Subcutaneous abdominal adipose tissue (tissue), 5 donors: ENCODE measurements at regions not wholly inside any gene's neighbourhood (a gene's known extent, or its start where the extent isn't known, plus 50 kb on each side); places are given as distances from the start of the nearest gene placed in this dataset.

Experiments
- H3K27ac ChIP-seq: one replicate; pipeline ENCODE4 v1.7.0; 2013; ENCODE audit warnings: low read depth, mild to moderate bottlenecking, inconsistent platforms, low read length, moderate library complexity
- H3K27me3 ChIP-seq, 5 donors: one replicate each; pipeline ENCODE4 v1.7.0; 2013; ENCODE audit warnings: low read length in 5 of 5, inconsistent platforms in 1 of 5; ENCODE audit not compliant: control insufficient read depth in 5 of 5, insufficient read depth in 4 of 5
- H3K36me3 ChIP-seq, 5 donors: one replicate each; pipeline ENCODE4 v1.7.0; 2013; ENCODE audit warnings: low read length in 5 of 5; ENCODE audit not compliant: control insufficient read depth in 5 of 5, insufficient read depth in 5 of 5
- H3K4me1 ChIP-seq, 5 donors: one replicate each; pipeline ENCODE4 v1.7.0; 2013; ENCODE audit warnings: low read length in 5 of 5, mild to moderate bottlenecking in 3 of 5, moderate library complexity in 1 of 5; ENCODE audit not compliant: control insufficient read depth in 5 of 5, insufficient read depth in 5 of 5
- H3K4me3 ChIP-seq, 5 donors: one replicate each; pipeline ENCODE4 v1.7.0; 2013; ENCODE audit warnings: low read length in 5 of 5, low read depth in 1 of 5
- H3K9ac ChIP-seq, 5 donors: one replicate each; pipeline ENCODE4 v1.7.0; 2013; ENCODE audit warnings: low read length in 5 of 5, mild to moderate bottlenecking in 4 of 5, moderate library complexity in 3 of 5
- H3K9me3 ChIP-seq, 5 donors: one replicate each; pipeline ENCODE4 v1.7.0; 2013; ENCODE audit warnings: low read length in 5 of 5; ENCODE audit not compliant: control insufficient read depth in 5 of 5
- donor health status: healthy.
- donor health status: healthy.
- donor health status: healthy.
- donor health status: healthy.
- donor health status: healthy.

- no peak overlapping the region for H3K4me3 ChIP-seq
- no peaks in the 10 kb centered on the region for H3K4me1 ChIP-seq
- no peak overlapping the region for H3K27ac ChIP-seq
- H3K27me3 ChIP-seq: no peaks in the 10 kb centered on the region
- no peaks in the 10 kb centered on the region for H3K9me3 ChIP-seq
- no peak overlapping the region for H3K9ac ChIP-seq
- no peaks in the 10 kb centered on the region for H3K36me3 ChIP-seq
Observed at GRCh38 chr16:52650318-52650717, 103.4 kb upstream of the TOX3 start.

- Histone ChIP-seq H3K36me3 (no peaks in the 10 kb centered on the region), H3K4me3 (no peak overlapping the region), H3K9ac (no peak overlapping the region), H3K27me3 (no peaks in the 10 kb centered on the region), H3K27ac (no peak overlapping the region), H3K9me3 (no peaks in the 10 kb centered on the region), H3K4me1 (no peaks in the 10 kb centered on the region)
Observed at GRCh38 chr16:52649870-52650269, 102.9 kb upstream of the TOX3 start.

- Histone ChIP-seq H3K27me3 (no peaks in the 10 kb centered on the region), H3K9me3 (no peaks in the 10 kb centered on the region), H3K4me3 (no peak overlapping the region), H3K27ac (no peak overlapping the region), H3K4me1 (no peaks in the 10 kb centered on the region), H3K9ac (no peak overlapping the region), H3K36me3 (no peaks in the 10 kb centered on the region)
Observed at GRCh38 chr16:52647588-52647987, 100.6 kb upstream of the TOX3 start.

GRCh38 chr16:52643006-52643405, 96.1 kb upstream of the TOX3 start:
- H3K4me1 ChIP-seq: no peaks in the 10 kb centered on the region
- H3K9me3 ChIP-seq: no peaks in the 10 kb centered on the region
- H3K27ac ChIP-seq: no peak overlapping the region
- no peaks in the 10 kb centered on the region for H3K36me3 ChIP-seq
- no peaks in the 10 kb centered on the region for H3K27me3 ChIP-seq
- no peak overlapping the region for H3K9ac ChIP-seq
- H3K4me3 ChIP-seq: no peak overlapping the region

GRCh38 chr16:52634528-52634927, 87.6 kb upstream of the TOX3 start:
- H3K9me3 ChIP-seq: peaks cover 3 to 13% (median 8%) of the 10 kb centered on the region in 5 donors
- H3K9ac ChIP-seq: no peak overlapping the region
- no peaks in the 10 kb centered on the region for H3K4me1 ChIP-seq
- H3K27ac ChIP-seq: no peak overlapping the region
- H3K27me3 ChIP-seq: no peaks in the 10 kb centered on the region
- H3K36me3 ChIP-seq: no peaks in the 10 kb centered on the region
- H3K4me3 ChIP-seq: no peak overlapping the region

GRCh38 chr16:52634104-52634503, 87.2 kb upstream of the TOX3 start:
- no peak overlapping the region for H3K4me3 ChIP-seq
- no peak overlapping the region for H3K27ac ChIP-seq
- H3K27me3 ChIP-seq: no peaks in the 10 kb centered on the region
- H3K36me3 ChIP-seq: no peaks in the 10 kb centered on the region
- H3K9ac ChIP-seq: no peak overlapping the region
- H3K9me3 ChIP-seq: peaks cover 3 to 13% (median 8%) of the 10 kb centered on the region in 5 donors
- H3K4me1 ChIP-seq: no peaks in the 10 kb centered on the region

GRCh38 chr16:52633230-52633629, 86.3 kb upstream of the TOX3 start:
- Histone ChIP-seq H3K4me3 (no peak overlapping the region), H3K9me3 (peaks cover 3 to 13% (median 8%) of the 10 kb centered on the region in 5 donors), H3K27ac (no peak overlapping the region), H3K4me1 (no peaks in the 10 kb centered on the region), H3K27me3 (no peaks in the 10 kb centered on the region), H3K36me3 (no peaks in the 10 kb centered on the region), H3K9ac (no peak overlapping the region)

GRCh38 chr16:52631711-52632110, 84.8 kb upstream of the TOX3 start:
- no peak overlapping the region for H3K9ac ChIP-seq
- H3K27me3 ChIP-seq: no peaks in the 10 kb centered on the region
- H3K4me3 ChIP-seq: no peak overlapping the region
- no peak overlapping the region for H3K27ac ChIP-seq
- no peaks in the 10 kb centered on the region for H3K36me3 ChIP-seq
- no peaks in the 10 kb centered on the region for H3K4me1 ChIP-seq
- H3K9me3 ChIP-seq: peaks cover 3 to 11% (median 8%) of the 10 kb centered on the region in 5 donors

GRCh38 chr16:52630711-52631110, 83.8 kb upstream of the TOX3 start:
- H3K4me3 ChIP-seq: no peak overlapping the region
- H3K4me1 ChIP-seq: no peaks in the 10 kb centered on the region
- H3K9ac ChIP-seq: no peak overlapping the region
- H3K9me3 ChIP-seq: peaks cover 0 to 4% (median 0%) of the 10 kb centered on the region in 5 donors
- H3K36me3 ChIP-seq: no peaks in the 10 kb centered on the region
- H3K27me3 ChIP-seq: no peaks in the 10 kb centered on the region
- no peak overlapping the region for H3K27ac ChIP-seq

GRCh38 chr16:52629296-52629695, 82.4 kb upstream of the TOX3 start:
- no peaks in the 10 kb centered on the region for H3K36me3 ChIP-seq
- no peaks in the 10 kb centered on the region for H3K4me1 ChIP-seq
- no peak overlapping the region for H3K27ac ChIP-seq
- H3K9me3 ChIP-seq: peaks cover 0 to 4% (median 0%) of the 10 kb centered on the region in 5 donors
- no peaks in the 10 kb centered on the region for H3K27me3 ChIP-seq
- no peak overlapping the region for H3K9ac ChIP-seq
- no peak overlapping the region for H3K4me3 ChIP-seq

GRCh38 chr16:52624891-52625290, 77.9 kb upstream of the TOX3 start:
- Histone ChIP-seq H3K9ac (no peak overlapping the region), H3K27me3 (no peaks in the 10 kb centered on the region), H3K36me3 (no peaks in the 10 kb centered on the region), H3K9me3 (no peaks in the 10 kb centered on the region), H3K27ac (no peak overlapping the region), H3K4me3 (no peak overlapping the region), H3K4me1 (no peaks in the 10 kb centered on the region)
